Neural cell (in vitro differentiated cells): ENCODE measurements at regions not wholly inside any gene's neighbourhood (a gene's known extent, or its start where the extent isn't known, plus 50 kb on each side); places are given as distances from the start of the nearest gene placed in this dataset.

Experiments used
- H2AFZ ChIP-seq: fragments of 200-600, 300-800 bp; sonication (generic), shearing (Covaris generic); 2 replicates; pipeline ENCODE4 v1.6.0; 2014; ENCODE audit warnings: low read depth, mild to moderate bottlenecking, antibody characterized with exemption, low read length, moderate library complexity
- H3F3A ChIP-seq: fragments of 200-600 bp; shearing (Covaris generic); 2 replicates; pipeline ENCODE4 v1.6.1; 2016; ENCODE audit warnings: mild to moderate bottlenecking, moderate library complexity, mixed read lengths, antibody characterized with exemption, low read length; ENCODE audit not compliant: insufficient read depth, poor library complexity, severe bottlenecking
- H3K27ac ChIP-seq: fragments of 200-600, 300-800 bp; sonication (generic), shearing (Covaris generic); 2 replicates; pipeline ENCODE4 v1.5.1; 2014; ENCODE audit warnings: mild to moderate bottlenecking, low read length, moderate library complexity
- H3K27me3 ChIP-seq: fragments of 300-800, 200-600 bp; sonication (generic), shearing (Covaris generic); 2 replicates; pipeline ENCODE4 v1.6.0; 2014; ENCODE audit warnings: mild to moderate bottlenecking, low read depth, low read length, moderate library complexity; ENCODE audit not compliant: insufficient read depth
- H3K36me3 ChIP-seq: fragments of 300-800, 200-600 bp; sonication (generic), shearing (Covaris generic); 2 replicates; pipeline ENCODE4 v1.5.1; 2014; ENCODE audit warnings: mild to moderate bottlenecking, antibody characterized with exemption, low read length, moderate library complexity; ENCODE audit not compliant: insufficient read depth
- H3K4me2 ChIP-seq: fragments of 300-800, 200-600 bp; sonication (generic), shearing (Covaris generic); 2 replicates; pipeline ENCODE4 v1.6.0; 2014; ENCODE audit warnings: mild to moderate bottlenecking, low read length
- H3K4me3 ChIP-seq: fragments of 300-800, 200-600 bp; sonication (generic), shearing (Covaris generic); 2 replicates; pipeline ENCODE4 v1.5.1; 2014; ENCODE audit warnings: mild to moderate bottlenecking, low read length, moderate library complexity
- H3K79me2 ChIP-seq: fragments of 200-600 bp; shearing (Covaris generic); replicated peaks from 2 replicates; pipeline ENCODE4 v1.6.0; 2014; ENCODE audit warnings: mild to moderate bottlenecking, low read length, moderate library complexity; ENCODE audit not compliant: insufficient read depth
- H3K9ac ChIP-seq: fragments of 300-800, 200-600 bp; sonication (generic), shearing (Covaris generic); 2 replicates; pipeline ENCODE4 v1.6.1; 2016; ENCODE audit warnings: mild to moderate bottlenecking, low read length, mixed read lengths
- H3K9me2 ChIP-seq: fragments of 200-600 bp; shearing (Covaris generic); 2 replicates; pipeline ENCODE4 v1.6.1; 2016; ENCODE audit warnings: mild to moderate bottlenecking, low read length, mixed read lengths; ENCODE audit not compliant: insufficient read depth
- H3K9me3 ChIP-seq: fragments of 200-600, 300-800 bp; sonication (generic), shearing (Covaris generic); 2 replicates; pipeline ENCODE4 v1.6.1; 2016; ENCODE audit warnings: mild to moderate bottlenecking, mixed run types, low read length, moderate library complexity, mixed read lengths
- H4K20me1 ChIP-seq: fragments of 200-600 bp; shearing (Covaris generic); 2 replicates; pipeline ENCODE4 v1.6.1; 2016; ENCODE audit warnings: mild to moderate bottlenecking, mixed run types; ENCODE audit not compliant: insufficient read depth
- EP300 ChIP-seq: fragments of 450-650 bp; conservative IDR thresholded peaks from 2 replicates; pipeline ENCODE4 v1.6.1; 2014; ENCODE audit warnings: antibody characterized with exemption, mild to moderate bottlenecking, moderate library complexity; ENCODE audit not compliant: poor library complexity, severe bottlenecking
- EZH2 ChIP-seq: fragments of 200-600, 300-800 bp; shearing (Covaris generic), sonication (generic); IDR thresholded peaks from 2 replicates; pipeline ENCODE4 v1.6.1; 2014; ENCODE audit warnings: antibody characterized with exemption, low read length, borderline replicate concordance, mild to moderate bottlenecking; ENCODE audit not compliant: insufficient read depth, poor library complexity, severe bottlenecking
- MXI1 ChIP-seq: fragments of 450-650 bp; conservative IDR thresholded peaks from 2 replicates; pipeline ENCODE4 v1.6.1; 2014; ENCODE audit warnings: antibody characterized with exemption, mild to moderate bottlenecking; ENCODE audit not compliant: poor library complexity, severe bottlenecking
- POLR2AphosphoS5 ChIP-seq: IDR thresholded peaks from 2 replicates; pipeline ENCODE4 v1.6.1; 2012
- RAD21 ChIP-seq: fragments of 450-650 bp; conservative IDR thresholded peaks from 2 replicates; pipeline ENCODE4 v1.6.1; 2014; ENCODE audit warnings: antibody characterized with exemption, mild to moderate bottlenecking, moderate library complexity
- SMC3 ChIP-seq: fragments of 450-650 bp; conservative IDR thresholded peaks from 2 replicates; pipeline ENCODE4 v1.6.1; 2014; ENCODE audit warnings: antibody characterized with exemption, mild to moderate bottlenecking, moderate library complexity; ENCODE audit not compliant: poor library complexity
- TAF1 ChIP-seq: IDR thresholded peaks from 2 replicates; pipeline ENCODE4 v1.6.1; 2012; ENCODE audit warnings: low read depth
- TF ChIP-seq, protein P1 (sequence below): fragments of 450-650 bp; IDR thresholded peaks from 2 replicates; pipeline ENCODE4 v1.5.1; 2014; ENCODE audit warnings: antibody characterized with exemption, mild to moderate bottlenecking, moderate library complexity; ENCODE audit not compliant: poor library complexity, severe bottlenecking
- TF ChIP-seq, protein P2 (sequence below): IDR thresholded peaks from 2 replicates; pipeline ENCODE4 v1.6.1; 2012; ENCODE audit warnings: borderline replicate concordance

- no peak overlapping the region for H3K9ac ChIP-seq
- H3K9me2 ChIP-seq: no peaks in the 10 kb centered on the region
- H2AFZ ChIP-seq: no peak overlapping the region
- no peak overlapping the region for H3K27ac ChIP-seq
- no peaks in the 10 kb centered on the region for H3K79me2 ChIP-seq
- no peak overlapping the region for H3K4me3 ChIP-seq
- no peaks in the 10 kb centered on the region for H3K27me3 ChIP-seq
- H3K9me3 ChIP-seq: no peaks in the 10 kb centered on the region
- H3K36me3 ChIP-seq: no peaks in the 10 kb centered on the region
- H3K4me2 ChIP-seq: no peak overlapping the region
- H3F3A ChIP-seq: no peaks in the 10 kb centered on the region
- H4K20me1 ChIP-seq: no peaks in the 10 kb centered on the region
- no peak for TF ChIP-seq EZH2
- TF ChIP-seq, protein P1, sequence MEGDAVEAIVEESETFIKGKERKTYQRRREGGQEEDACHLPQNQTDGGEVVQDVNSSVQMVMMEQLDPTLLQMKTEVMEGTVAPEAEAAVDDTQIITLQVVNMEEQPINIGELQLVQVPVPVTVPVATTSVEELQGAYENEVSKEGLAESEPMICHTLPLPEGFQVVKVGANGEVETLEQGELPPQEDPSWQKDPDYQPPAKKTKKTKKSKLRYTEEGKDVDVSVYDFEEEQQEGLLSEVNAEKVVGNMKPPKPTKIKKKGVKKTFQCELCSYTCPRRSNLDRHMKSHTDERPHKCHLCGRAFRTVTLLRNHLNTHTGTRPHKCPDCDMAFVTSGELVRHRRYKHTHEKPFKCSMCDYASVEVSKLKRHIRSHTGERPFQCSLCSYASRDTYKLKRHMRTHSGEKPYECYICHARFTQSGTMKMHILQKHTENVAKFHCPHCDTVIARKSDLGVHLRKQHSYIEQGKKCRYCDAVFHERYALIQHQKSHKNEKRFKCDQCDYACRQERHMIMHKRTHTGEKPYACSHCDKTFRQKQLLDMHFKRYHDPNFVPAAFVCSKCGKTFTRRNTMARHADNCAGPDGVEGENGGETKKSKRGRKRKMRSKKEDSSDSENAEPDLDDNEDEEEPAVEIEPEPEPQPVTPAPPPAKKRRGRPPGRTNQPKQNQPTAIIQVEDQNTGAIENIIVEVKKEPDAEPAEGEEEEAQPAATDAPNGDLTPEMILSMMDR: no peak
These were observed 117.9 kb downstream of the GPCPD1 start for GRCh38 chr20:5492937-5493336.

GRCh38 chr20:5491455-5491854, 119.4 kb downstream of the GPCPD1 start:
- TF ChIP-seq, protein P1: no peak
- TF ChIP-seq RAD21: no peak
- no peak for TF ChIP-seq SMC3
- TF ChIP-seq, protein P2, sequence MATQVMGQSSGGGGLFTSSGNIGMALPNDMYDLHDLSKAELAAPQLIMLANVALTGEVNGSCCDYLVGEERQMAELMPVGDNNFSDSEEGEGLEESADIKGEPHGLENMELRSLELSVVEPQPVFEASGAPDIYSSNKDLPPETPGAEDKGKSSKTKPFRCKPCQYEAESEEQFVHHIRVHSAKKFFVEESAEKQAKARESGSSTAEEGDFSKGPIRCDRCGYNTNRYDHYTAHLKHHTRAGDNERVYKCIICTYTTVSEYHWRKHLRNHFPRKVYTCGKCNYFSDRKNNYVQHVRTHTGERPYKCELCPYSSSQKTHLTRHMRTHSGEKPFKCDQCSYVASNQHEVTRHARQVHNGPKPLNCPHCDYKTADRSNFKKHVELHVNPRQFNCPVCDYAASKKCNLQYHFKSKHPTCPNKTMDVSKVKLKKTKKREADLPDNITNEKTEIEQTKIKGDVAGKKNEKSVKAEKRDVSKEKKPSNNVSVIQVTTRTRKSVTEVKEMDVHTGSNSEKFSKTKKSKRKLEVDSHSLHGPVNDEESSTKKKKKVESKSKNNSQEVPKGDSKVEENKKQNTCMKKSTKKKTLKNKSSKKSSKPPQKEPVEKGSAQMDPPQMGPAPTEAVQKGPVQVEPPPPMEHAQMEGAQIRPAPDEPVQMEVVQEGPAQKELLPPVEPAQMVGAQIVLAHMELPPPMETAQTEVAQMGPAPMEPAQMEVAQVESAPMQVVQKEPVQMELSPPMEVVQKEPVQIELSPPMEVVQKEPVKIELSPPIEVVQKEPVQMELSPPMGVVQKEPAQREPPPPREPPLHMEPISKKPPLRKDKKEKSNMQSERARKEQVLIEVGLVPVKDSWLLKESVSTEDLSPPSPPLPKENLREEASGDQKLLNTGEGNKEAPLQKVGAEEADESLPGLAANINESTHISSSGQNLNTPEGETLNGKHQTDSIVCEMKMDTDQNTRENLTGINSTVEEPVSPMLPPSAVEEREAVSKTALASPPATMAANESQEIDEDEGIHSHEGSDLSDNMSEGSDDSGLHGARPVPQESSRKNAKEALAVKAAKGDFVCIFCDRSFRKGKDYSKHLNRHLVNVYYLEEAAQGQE: no peak
- no peak for TF ChIP-seq TAF1
- TF ChIP-seq EP300: no peak
- no peak for TF ChIP-seq MXI1
- no peak for TF ChIP-seq EZH2
- TF ChIP-seq POLR2AphosphoS5: no peak
- H3K27ac ChIP-seq: no peak overlapping the region
- no peaks in the 10 kb centered on the region for H4K20me1 ChIP-seq
- no peak overlapping the region for H3K4me3 ChIP-seq
- H3K9me2 ChIP-seq: no peaks in the 10 kb centered on the region
- no peaks in the 10 kb centered on the region for H3K79me2 ChIP-seq
- no peaks in the 10 kb centered on the region for H3K9me3 ChIP-seq
- H3K36me3 ChIP-seq: no peaks in the 10 kb centered on the region
- H3K27me3 ChIP-seq: no peaks in the 10 kb centered on the region
- no peaks in the 10 kb centered on the region for H3F3A ChIP-seq
- no peak overlapping the region for H2AFZ ChIP-seq
- no peak overlapping the region for H3K9ac ChIP-seq
- H3K4me2 ChIP-seq: no peak overlapping the region
